ENCODE measurements at regions not wholly inside any gene's neighbourhood (a gene's known extent, or its start where the extent isn't known, plus 50 kb on each side); places are given as distances from the start of the nearest gene placed in this dataset.

GRCh38 chr14:99099051-99099787 lies 172.8 kb downstream of the BCL11B start:
- Histone ChIP-seq H3K36me3 (replicated peaks in 1 of 2; ENCODE audit: control insufficient read depth in 1 of 2, insufficient read depth in 2 of 2, low read length in 2 of 2) (no peaks in the 10 kb centered on the region), H2AFZ (ENCODE audit: low read length) (no peak overlapping the region), H3K27me3 (ENCODE audit: control insufficient read depth in 1 of 2, insufficient read depth in 2 of 2, low read length in 2 of 2) (peaks cover 2 to 14% of the 10 kb centered on the region in 2 experiments; a peak in 2 of 5 replicates), H3K4me3 (replicated peaks in 1 of 3; ENCODE audit: insufficient read depth in 1 of 3, low read depth in 2 of 3, low read length in 3 of 3) (no peak overlapping the region), H3K79me2 (ENCODE audit: insufficient read depth, low read length) (no peaks in the 10 kb centered on the region), H4K20me1 (ENCODE audit: insufficient read depth, low read length) (no peaks in the 10 kb centered on the region), H3K4me2 (ENCODE audit: low read depth, low read length) (no peak overlapping the region), H3K4me1 (ENCODE audit: insufficient read depth, low read length) (no peaks in the 10 kb centered on the region), H3K9me3 (ENCODE audit: low read length) (no peaks in the 10 kb centered on the region), H3K27ac (ENCODE audit: extremely low read length, insufficient read depth, low read length) (no peak overlapping the region), H3K9ac (ENCODE audit: insufficient read depth, low read depth, low read length) (no peak overlapping the region)
- no peak for DNase-seq (ENCODE audit: low spot score)
- BruUV-seq (replicated peaks), result no TSS peak
- intact Hi-C loops (cut with micrococcal nuclease; ENCODE audit: unreplicated experiment), result no loop called here
- in situ Hi-C loops (cut with HindIII; ENCODE audit: extremely low pct_ligation_motif_present, low pct_unique_long_range_greater_than_20kb), result no loop called here
- CTCF ChIA-PET (ENCODE audit: low intra/inter-chr PET ratio, low total read pairs), result no interaction called here
- 12% methylated on average over 6 of the region's 16 CpGs for WGBS (ENCODE audit: low lambda C conversion rate)
- ATAC-seq, result no peak
- FAIRE-seq, result no peak
- TF ChIP-seq ZMYM3 (CRISPR knock-in tag; IDR thresholded peaks at IDR 0.05) (no peak), SAP130 (CRISPR knock-in tag; IDR thresholded peaks at IDR 0.05; ENCODE audit: low read depth) (no peak), MLLT10 (CRISPR knock-in tag; IDR thresholded peaks at IDR 0.05) (no peak), PRMT3 (CRISPR knock-in tag; IDR thresholded peaks at IDR 0.05; ENCODE audit: borderline replicate concordance, low read depth) (no peak), ARID2 (CRISPR knock-in tag; IDR thresholded peaks at IDR 0.05; ENCODE audit: borderline replicate concordance) (no peak), ZNF337 (CRISPR knock-in tag; IDR thresholded peaks at IDR 0.05; ENCODE audit: borderline replicate concordance, low read depth) (no peak)
- POLR2A ChIA-PET, result no interaction called here

GRCh38 chr14:99100497-99101270 lies 171.3 kb downstream of the BCL11B start:
- ATAC-seq (no peak), DNase-seq (ENCODE audit: low spot score) (no peak), FAIRE-seq (no peak)
- H2AFZ ChIP-seq (ENCODE audit: low read length), result no peak overlapping the region
- no peak overlapping the region for H3K9ac ChIP-seq (ENCODE audit: insufficient read depth, low read depth, low read length)
- POLR2A ChIA-PET, result no interaction called here
- WGBS (ENCODE audit: low lambda C conversion rate), result 34% methylated on average over 4 of the region's 10 CpGs
- CTCF ChIA-PET (ENCODE audit: low intra/inter-chr PET ratio, low total read pairs), result no interaction called here
- in situ Hi-C loops (cut with HindIII; ENCODE audit: extremely low pct_ligation_motif_present, low pct_unique_long_range_greater_than_20kb) (no loop called here), intact Hi-C loops (cut with micrococcal nuclease; ENCODE audit: unreplicated experiment) (no loop called here)
- peaks cover 0 to 14% of the 10 kb centered on the region in 2 experiments; a peak in 2 of 5 replicates for H3K27me3 ChIP-seq (ENCODE audit: control insufficient read depth in 1 of 2, insufficient read depth in 2 of 2, low read length in 2 of 2)
- no peaks in the 10 kb centered on the region for H3K4me1 ChIP-seq (ENCODE audit: insufficient read depth, low read length)
- no peak overlapping the region for H3K4me2 ChIP-seq (ENCODE audit: low read depth, low read length)
- H3K36me3 ChIP-seq (replicated peaks in 1 of 2; ENCODE audit: control insufficient read depth in 1 of 2, insufficient read depth in 2 of 2, low read length in 2 of 2), result no peaks in the 10 kb centered on the region
- no peaks in the 10 kb centered on the region for H4K20me1 ChIP-seq (ENCODE audit: insufficient read depth, low read length)
- no peak overlapping the region for H3K27ac ChIP-seq (ENCODE audit: extremely low read length, insufficient read depth, low read length)
- H3K4me3 ChIP-seq (replicated peaks in 1 of 3; ENCODE audit: insufficient read depth in 1 of 3, low read depth in 2 of 3, low read length in 3 of 3), result no peak overlapping the region
- no TSS peak for BruUV-seq (replicated peaks)
- H3K79me2 ChIP-seq (ENCODE audit: insufficient read depth, low read length), result no peaks in the 10 kb centered on the region
- peaks cover 8% of the 10 kb centered on the region for H3K9me3 ChIP-seq (ENCODE audit: low read length)
- TF ChIP-seq WIZ (CRISPR knock-in tag; IDR thresholded peaks at IDR 0.05) (no peak), MTF2 (CRISPR knock-in tag; IDR thresholded peaks at IDR 0.05; ENCODE audit: borderline replicate concordance) (no peak), HMGXB3 (CRISPR knock-in tag; IDR thresholded peaks at IDR 0.05; ENCODE audit: borderline replicate concordance) (no peak), PAX8 (CRISPR knock-in tag; IDR thresholded peaks at IDR 0.05; ENCODE audit: borderline replicate concordance) (no peak), KAT7 (CRISPR knock-in tag; IDR thresholded peaks at IDR 0.05; ENCODE audit: borderline replicate concordance) (no peak), RORA (CRISPR knock-in tag; IDR thresholded peaks at IDR 0.05) (no peak), ZFP62 (CRISPR knock-in tag; IDR thresholded peaks at IDR 0.05) (no peak), EZH2 (conservative IDR thresholded peaks at IDR 0.05; ENCODE audit: low read depth, low read length) (no peak)

Measured in HepG2 (cell line).